Keratinocyte (primary cell): ENCODE measurements at regions not wholly inside any gene's neighbourhood (a gene's known extent, or its start where the extent isn't known, plus 50 kb on each side); places are given as distances from the start of the nearest gene placed in this dataset.
"Not testable (repeated sequence)": the region's sequence is repeated elsewhere in the genome, so short reads cannot be mapped to it uniquely, and the experiment has no call there.

Experiments used
- DNase-seq: peaks from one replicate; pipeline ENCODE4 v3.0.0-alpha.2; 2011; ENCODE audit warnings: low read depth, missing footprints, low spot score
- FAIRE-seq: peaks from 2 replicates; lab custom pipeline; 2011; peaks lifted over from hg19 to GRCh38; lab: Jason Lieb, UNC
- H2AFZ ChIP-seq: 2 replicates; pipeline ENCODE4 v1.6.0; 2012; ENCODE audit warnings: low read length, control low read depth, inconsistent platforms; ENCODE audit not compliant: control insufficient read depth
- H3K27ac ChIP-seq: 2 replicates; pipeline ENCODE4 v1.5.1; 2011; ENCODE audit warnings: low read length; ENCODE audit not compliant: control insufficient read depth, insufficient read depth
- H3K27me3 ChIP-seq: 3 replicates; pipeline ENCODE4 v1.6.0; 2011; ENCODE audit warnings: low read length; ENCODE audit not compliant: control insufficient read depth, insufficient read depth; ENCODE audit errors: extremely low read depth
- H3K36me3 ChIP-seq, 2 experiments: 2 replicates in 1 of 2; 3 replicates in 1 of 2; pipeline ENCODE4 v1.5.1; 2011; ENCODE audit warnings: low read length in 2 of 2, mild to moderate bottlenecking in 1 of 2; ENCODE audit not compliant: control insufficient read depth in 2 of 2, insufficient read depth in 2 of 2; ENCODE audit errors: extremely low read depth in 1 of 2
- H3K4me1 ChIP-seq: 3 replicates; pipeline ENCODE4 v1.5.1; 2011; ENCODE audit warnings: low read length; ENCODE audit not compliant: control insufficient read depth, insufficient read depth; ENCODE audit errors: extremely low read depth
- H3K4me2 ChIP-seq: 3 replicates; pipeline ENCODE4 v1.6.0; 2011; ENCODE audit warnings: low read depth, low read length; ENCODE audit not compliant: control insufficient read depth, insufficient read depth; ENCODE audit errors: extremely low read depth
- H3K4me3 ChIP-seq, 3 experiments: fragments of 200-600 bp in 1 of 3; sonication (generic) in 1 of 3; 2 replicates in 2 of 3; 3 replicates in 1 of 3; pipeline ENCODE4 v1.5.1; 2011 to 2016; ENCODE audit warnings: low read length in 3 of 3, mild to moderate bottlenecking in 3 of 3, control low read depth in 2 of 3, inconsistent platforms in 1 of 3, low read depth in 1 of 3, mixed read lengths in 1 of 3, mixed run types in 1 of 3, moderate library complexity in 1 of 3; ENCODE audit not compliant: control insufficient read depth in 2 of 3, insufficient read depth in 2 of 3; ENCODE audit errors: extremely low read depth in 1 of 3
- H3K79me2 ChIP-seq: 2 replicates; pipeline ENCODE4 v1.6.0; 2012; ENCODE audit warnings: low read length; ENCODE audit not compliant: control insufficient read depth, insufficient read depth
- H3K9ac ChIP-seq: 3 replicates; pipeline ENCODE4 v1.6.0; 2011; ENCODE audit warnings: low read length; ENCODE audit not compliant: control insufficient read depth, insufficient read depth; ENCODE audit errors: extremely low read depth
- H3K9me1 ChIP-seq: 3 replicates; pipeline ENCODE4 v1.6.0; 2011; ENCODE audit warnings: low read length; ENCODE audit not compliant: control insufficient read depth, insufficient read depth; ENCODE audit errors: extremely low read depth
- H3K9me3 ChIP-seq: 2 replicates; pipeline ENCODE4 v1.5.1; 2012; ENCODE audit warnings: low read depth, low read length; ENCODE audit not compliant: control insufficient read depth
- H4K20me1 ChIP-seq: 3 replicates; pipeline ENCODE4 v1.6.0; 2011; ENCODE audit warnings: low read length; ENCODE audit not compliant: control insufficient read depth, insufficient read depth; ENCODE audit errors: extremely low read depth
- EZH2 ChIP-seq: IDR thresholded peaks from one replicate; pipeline ENCODE4 v1.6.1; 2012; ENCODE audit warnings: inconsistent platforms, mild to moderate bottlenecking, low read length, moderate library complexity
- dilution Hi-C: fragments of 300-500 bp; cut with MboI; formaldehyde crosslinking; loops from one replicate; pipeline ENCODE4 v1.7.0; 2020; ENCODE audit warnings: low sequenced_read_pairs; ENCODE audit not compliant: extremely low pct_ligation_motif_present
- TF ChIP-seq, protein P1 (sequence below), 3 experiments: IDR thresholded peaks in 1 of 3; conservative IDR thresholded peaks in 1 of 3; optimal IDR thresholded peaks in 1 of 3; 2 replicates in 2 of 3; 3 replicates in 1 of 3; pipeline versions ENCODE3 to v1.5.1; 2011; ENCODE audit warnings: low read length in 3 of 3, mild to moderate bottlenecking in 3 of 3, moderate library complexity in 2 of 3, control low read depth in 1 of 3, inconsistent platforms in 1 of 3; ENCODE audit not compliant: insufficient read depth in 2 of 3; ENCODE audit errors: extremely low read depth in 1 of 3

DNA sequence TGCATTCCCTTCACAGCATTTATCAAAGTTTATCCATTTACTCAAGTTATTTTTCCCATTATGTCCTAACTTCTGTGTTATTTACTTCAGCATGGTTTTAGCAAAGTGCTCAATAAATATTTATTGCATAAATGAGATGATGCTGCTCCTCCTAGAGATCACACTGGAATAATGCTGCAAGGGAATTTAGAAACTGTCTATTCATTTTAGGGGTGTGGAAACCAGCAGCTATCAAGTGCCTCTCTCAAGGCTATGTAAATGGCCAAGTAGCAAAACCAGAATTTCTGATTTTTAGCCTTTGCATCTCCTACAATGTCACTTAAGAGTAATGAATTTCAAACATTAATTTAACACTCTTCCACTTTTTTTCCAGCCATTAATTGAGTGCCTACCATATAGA is 316.2 kb downstream of the COL12A1 start:
- DNase-seq = no peak
- FAIRE-seq = no peak
- Histone ChIP-seq H3K27ac (no peak overlapping the region), H3K36me3 (no peaks in the 10 kb centered on the region), H3K27me3 (no peaks in the 10 kb centered on the region), H3K4me2 (no peak overlapping the region), H3K9me1 (no peaks in the 10 kb centered on the region), H4K20me1 (no peaks in the 10 kb centered on the region), H3K9ac (no peak overlapping the region), H2AFZ (no peak overlapping the region), H3K4me1 (no peaks in the 10 kb centered on the region), H3K9me3 (no peaks in the 10 kb centered on the region), H3K79me2 (no peaks in the 10 kb centered on the region), H3K4me3 (no peak overlapping the region)
- dilution Hi-C loops = no loop called here
- TF ChIP-seq, protein P1, sequence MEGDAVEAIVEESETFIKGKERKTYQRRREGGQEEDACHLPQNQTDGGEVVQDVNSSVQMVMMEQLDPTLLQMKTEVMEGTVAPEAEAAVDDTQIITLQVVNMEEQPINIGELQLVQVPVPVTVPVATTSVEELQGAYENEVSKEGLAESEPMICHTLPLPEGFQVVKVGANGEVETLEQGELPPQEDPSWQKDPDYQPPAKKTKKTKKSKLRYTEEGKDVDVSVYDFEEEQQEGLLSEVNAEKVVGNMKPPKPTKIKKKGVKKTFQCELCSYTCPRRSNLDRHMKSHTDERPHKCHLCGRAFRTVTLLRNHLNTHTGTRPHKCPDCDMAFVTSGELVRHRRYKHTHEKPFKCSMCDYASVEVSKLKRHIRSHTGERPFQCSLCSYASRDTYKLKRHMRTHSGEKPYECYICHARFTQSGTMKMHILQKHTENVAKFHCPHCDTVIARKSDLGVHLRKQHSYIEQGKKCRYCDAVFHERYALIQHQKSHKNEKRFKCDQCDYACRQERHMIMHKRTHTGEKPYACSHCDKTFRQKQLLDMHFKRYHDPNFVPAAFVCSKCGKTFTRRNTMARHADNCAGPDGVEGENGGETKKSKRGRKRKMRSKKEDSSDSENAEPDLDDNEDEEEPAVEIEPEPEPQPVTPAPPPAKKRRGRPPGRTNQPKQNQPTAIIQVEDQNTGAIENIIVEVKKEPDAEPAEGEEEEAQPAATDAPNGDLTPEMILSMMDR (optimal IDR thresholded peaks at IDR 0.05 in 1 of 3, IDR thresholded peaks at IDR 0.05 in 1 of 3, conservative IDR thresholded peaks at IDR 0.05 in 1 of 3; ENCODE audit: extremely low read depth in 1 of 3, insufficient read depth in 2 of 3, low read length in 3 of 3) = no peak
- no peak for TF ChIP-seq EZH2

GRCh38 chr6:74888741-74889140 is 317.1 kb downstream of the COL12A1 start:
- H3K36me3 ChIP-seq, H2AFZ ChIP-seq, H3K79me2 ChIP-seq, H3K4me2 ChIP-seq, H3K9me1 ChIP-seq, FAIRE-seq, H4K20me1 ChIP-seq, DNase-seq, H3K4me1 ChIP-seq, H3K9me3 ChIP-seq, dilution Hi-C loops, H3K27ac ChIP-seq, H3K9ac ChIP-seq, H3K4me3 ChIP-seq, H3K27me3 ChIP-seq: not testable (repeated sequence)

GRCh38 chr6:74879976-74880375 is 325.9 kb downstream of the COL12A1 start:
- Histone ChIP-seq H3K27ac (no peak overlapping the region), H3K9ac (no peak overlapping the region), H2AFZ (no peak overlapping the region), H3K79me2 (no peaks in the 10 kb centered on the region), H3K4me1 (peaks cover 14% of the 10 kb centered on the region), H4K20me1 (no peaks in the 10 kb centered on the region), H3K9me3 (no peaks in the 10 kb centered on the region), H3K9me1 (no peaks in the 10 kb centered on the region), H3K4me2 (peak overlapping the region; percentile 44), H3K4me3 (no peak overlapping the region), H3K27me3 (no peaks in the 10 kb centered on the region), H3K36me3 (no peaks in the 10 kb centered on the region)
- TF ChIP-seq, protein P1 (optimal IDR thresholded peaks at IDR 0.05 in 1 of 3, IDR thresholded peaks at IDR 0.05 in 1 of 3, conservative IDR thresholded peaks at IDR 0.05 in 1 of 3; ENCODE audit: extremely low read depth in 1 of 3, insufficient read depth in 2 of 3, low read length in 3 of 3) = no peak
- no peak for TF ChIP-seq EZH2
- FAIRE-seq (peak; percentile 26), DNase-seq (no peak)
- dilution Hi-C loops = no loop called here
